ENCODE measurements at regions not wholly inside any gene's neighbourhood (a gene's known extent, or its start where the extent isn't known, plus 50 kb on each side); places are given as distances from the start of the nearest gene placed in this dataset.
"Not testable (repeated sequence)": the region's sequence is repeated elsewhere in the genome, so short reads cannot be mapped to it uniquely, and the experiment has no call there.

DNA sequence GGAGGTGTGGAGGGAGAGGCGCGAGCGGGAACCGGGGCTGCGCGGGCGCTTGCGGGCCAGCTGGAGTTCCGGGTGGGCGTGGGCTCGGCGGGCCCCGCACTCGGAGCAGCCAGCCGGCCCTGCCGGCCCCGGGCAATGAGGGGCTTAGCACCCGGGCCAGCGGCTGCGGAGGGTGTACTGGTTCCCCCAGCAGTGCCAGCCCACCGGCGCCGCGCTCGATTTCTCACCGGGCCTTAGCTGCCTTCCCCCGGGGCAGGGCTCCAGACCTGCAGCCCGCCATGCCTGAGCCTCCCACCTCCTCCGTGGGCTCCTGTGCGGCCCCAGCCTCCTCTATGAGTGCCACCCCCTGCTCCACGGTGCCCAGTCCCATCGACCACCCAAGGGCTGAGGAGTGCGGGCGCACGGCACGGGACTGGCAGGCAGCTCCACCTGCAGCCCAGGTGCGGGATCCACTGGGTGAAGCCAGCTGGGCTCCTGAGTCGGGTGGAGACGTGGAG lies 141.4 kb downstream of the SPRY1 start:
- not testable (repeated sequence) for DNase-seq (ENCODE audit: low read depth in 2 of 2)

DNA sequence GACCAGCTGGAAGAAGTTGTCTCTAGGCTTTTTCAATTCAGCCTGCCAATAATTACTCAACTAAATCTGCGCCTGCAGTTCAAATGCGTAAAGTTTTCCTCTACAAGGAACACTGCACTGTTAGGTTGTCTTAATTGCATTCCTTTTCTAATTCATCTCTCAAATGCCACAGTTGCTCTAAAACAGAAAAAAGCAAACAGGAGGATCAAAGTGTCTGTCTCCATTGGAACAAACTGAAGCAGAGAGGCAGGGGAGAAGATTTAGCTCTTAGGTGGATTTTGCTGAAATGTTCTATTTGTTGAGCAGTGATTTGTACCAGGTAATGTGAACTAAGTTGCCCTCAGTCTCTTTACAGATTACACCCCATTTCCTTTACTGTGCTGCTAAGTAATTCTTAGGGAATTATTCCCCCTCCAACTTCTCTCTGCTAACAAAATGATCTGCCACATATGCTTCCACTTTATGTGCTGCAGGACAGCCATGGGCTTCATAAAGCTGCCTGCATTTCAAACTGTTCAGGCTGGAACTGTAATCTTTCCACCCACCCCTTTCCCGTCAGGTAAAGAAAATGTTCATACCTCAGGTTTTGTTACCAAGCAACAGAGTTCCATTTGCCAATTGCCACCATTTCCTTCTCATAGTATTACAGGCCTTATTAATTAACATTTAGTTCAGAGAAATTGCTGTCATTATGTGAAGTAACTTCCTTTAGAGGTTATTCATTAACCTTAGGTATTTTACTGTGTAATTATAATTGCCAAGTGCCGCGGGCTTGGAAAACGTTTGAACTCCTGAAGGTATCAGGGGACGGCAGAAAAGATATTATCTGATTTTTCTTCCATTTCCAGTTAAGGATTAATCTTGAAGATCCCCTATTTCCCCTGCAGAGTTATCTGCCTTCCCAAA lies 149.3 kb downstream of the SPRY1 start:
- no peak for DNase-seq (ENCODE audit: low read depth in 2 of 2)

DNA sequence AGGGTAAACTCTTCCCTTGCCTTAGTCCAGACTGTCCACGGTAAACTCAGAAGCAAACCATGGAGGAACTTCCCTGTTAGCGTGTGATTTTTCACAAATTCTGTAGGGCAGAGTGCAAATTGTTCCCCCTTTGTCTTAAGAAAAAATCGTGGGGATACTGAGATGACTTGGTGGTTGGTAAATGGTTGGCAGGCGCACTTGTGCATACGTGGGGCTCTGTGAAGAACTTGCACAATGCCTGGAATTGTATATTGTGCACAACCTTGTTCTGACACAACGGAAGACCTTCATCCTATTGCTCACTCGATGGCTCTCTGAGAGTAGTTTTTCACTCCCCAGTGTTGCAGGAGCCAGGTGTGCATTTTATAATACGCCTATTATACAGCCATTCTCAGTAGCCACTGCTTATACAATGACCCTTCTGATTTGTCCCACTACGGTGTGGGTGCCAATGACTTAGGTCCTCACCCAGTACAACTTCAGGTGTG lies 150.0 kb downstream of the SPRY1 start:
- DNase-seq (ENCODE audit: low read depth in 2 of 2) = no peak

DNA sequence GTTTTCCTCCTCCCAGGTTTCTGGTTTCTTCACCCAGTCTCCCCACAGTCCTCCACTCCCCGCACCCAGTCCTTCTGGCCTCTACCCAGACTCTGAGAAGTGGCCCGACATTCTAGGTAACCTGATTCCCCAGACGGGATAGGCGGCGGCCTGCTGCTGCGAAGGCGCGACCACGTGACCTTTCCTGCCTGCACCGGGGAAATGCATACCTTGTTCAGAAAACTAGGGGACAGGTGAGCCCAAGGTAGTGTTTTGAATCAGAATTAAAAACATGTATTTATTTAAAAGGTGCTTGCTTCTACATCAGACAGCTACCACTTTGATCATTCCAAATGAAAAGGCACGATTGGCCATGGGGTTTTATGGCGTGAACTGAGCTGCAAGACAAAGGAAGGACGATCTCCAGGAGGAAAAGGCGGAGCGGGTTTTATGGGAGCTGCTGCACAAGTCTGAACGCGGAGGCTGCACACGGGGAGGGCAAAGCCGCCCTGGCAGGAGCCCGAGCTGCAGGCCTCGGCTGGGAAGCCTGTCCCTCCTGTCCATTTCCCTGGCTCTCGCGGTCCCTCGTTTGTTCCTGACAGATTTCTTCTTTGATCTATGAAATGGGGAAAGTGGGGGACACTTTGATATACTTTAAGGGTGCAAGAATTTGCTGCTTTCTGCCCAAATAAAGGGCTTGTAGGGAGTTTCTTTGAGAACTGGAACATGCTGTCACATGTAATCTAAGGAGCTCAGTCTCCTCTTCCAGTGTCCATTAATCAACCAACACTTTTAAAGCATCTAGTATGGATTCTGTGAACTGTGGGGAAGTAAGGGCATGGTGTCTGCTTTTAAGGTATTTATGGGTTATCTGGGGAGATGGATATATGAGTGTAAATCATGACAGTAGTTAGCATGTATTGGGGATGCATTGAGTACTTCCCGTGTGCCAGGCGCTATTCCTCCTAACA lies 150.9 kb downstream of the SPRY1 start:
- no peak for DNase-seq (ENCODE audit: low read depth in 2 of 2)

DNA sequence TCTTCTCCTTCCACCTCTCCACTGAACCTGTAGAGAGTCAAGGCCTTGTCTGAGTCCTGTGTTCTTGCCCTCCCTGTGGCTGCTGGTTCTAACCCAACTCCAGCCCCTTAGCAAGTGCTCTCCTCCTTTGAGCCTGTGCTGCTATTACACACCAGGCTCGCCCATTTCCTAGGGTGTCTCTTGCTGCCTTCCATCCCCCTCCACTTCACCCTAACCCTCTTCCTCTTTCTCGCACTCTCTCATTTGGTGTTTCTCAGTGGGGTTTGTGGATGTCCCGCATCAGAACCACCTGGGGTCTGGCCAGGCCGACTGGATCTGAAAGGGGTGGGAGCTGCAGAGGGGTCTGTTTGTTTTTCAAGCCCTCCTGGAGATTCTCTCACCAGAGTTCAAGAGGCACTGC lies 156.7 kb downstream of the SPRY1 start:
- no peak for DNase-seq (ENCODE audit: low read depth in 2 of 2)

DNA sequence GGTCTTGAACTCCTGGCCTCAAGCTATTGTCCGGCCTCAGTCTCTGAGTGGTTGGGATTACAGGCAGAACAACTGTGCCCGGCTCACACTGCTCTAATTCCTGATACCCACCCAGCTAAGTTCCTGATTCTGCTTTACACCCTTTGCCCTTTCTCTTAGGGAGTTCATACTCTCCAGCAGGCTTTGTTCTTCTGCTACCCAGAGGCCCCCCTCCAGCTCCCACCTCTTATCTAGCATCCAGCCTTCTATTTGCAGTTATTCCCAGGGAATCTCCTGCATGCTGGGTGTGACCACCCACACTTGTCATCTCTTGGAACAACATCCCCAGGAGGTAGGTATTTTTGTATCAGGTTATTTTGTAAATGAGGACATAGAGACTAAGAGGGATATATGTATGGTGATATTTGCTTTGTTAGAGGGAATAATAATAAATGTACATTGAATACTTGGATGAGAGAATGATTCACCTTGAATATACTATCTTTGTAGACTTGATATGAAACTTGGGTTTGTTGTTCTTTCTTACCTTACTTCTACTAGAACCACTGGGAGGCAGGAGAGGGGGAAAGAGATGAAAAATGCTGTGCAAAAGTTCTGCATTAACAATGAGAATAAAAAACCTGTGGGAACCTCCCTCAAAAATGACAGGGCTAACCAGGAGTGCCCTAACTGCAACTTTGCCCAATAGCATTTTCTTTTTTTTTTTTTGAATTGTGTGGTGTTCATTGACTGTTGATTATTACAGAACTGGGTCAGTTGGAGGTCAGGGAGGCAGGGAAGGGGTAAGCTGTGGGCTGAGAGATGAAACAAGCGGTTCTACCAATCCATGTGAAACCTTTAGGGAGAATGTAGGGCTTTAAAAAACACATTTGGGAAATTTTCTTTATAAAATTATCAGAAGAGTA lies 157.4 kb downstream of the SPRY1 start:
- no peak for DNase-seq (ENCODE audit: low read depth in 2 of 2)

DNA sequence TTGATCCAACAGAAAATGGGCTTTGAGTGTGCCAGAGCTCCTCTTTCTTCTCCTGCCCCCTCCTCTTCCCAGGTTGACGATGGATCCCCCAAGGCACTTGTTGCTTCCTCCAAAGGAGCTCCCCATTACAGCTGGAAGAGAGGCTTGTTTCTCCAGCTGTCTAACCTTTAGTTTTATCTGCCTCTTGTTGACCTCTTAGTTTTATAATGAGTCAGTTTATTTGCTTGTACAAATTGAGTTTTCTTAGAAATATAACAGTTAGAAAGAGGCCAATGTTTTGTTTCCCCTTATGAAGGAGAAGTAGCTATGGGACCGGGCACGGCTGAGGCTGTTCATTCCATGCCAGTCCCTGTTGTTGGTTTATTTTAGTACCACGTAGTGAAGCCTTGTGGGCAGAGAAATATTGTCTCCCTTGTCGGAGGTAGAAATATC lies 158.2 kb downstream of the SPRY1 start:
- DNase-seq (ENCODE audit: low read depth in 2 of 2) = no peak

DNA sequence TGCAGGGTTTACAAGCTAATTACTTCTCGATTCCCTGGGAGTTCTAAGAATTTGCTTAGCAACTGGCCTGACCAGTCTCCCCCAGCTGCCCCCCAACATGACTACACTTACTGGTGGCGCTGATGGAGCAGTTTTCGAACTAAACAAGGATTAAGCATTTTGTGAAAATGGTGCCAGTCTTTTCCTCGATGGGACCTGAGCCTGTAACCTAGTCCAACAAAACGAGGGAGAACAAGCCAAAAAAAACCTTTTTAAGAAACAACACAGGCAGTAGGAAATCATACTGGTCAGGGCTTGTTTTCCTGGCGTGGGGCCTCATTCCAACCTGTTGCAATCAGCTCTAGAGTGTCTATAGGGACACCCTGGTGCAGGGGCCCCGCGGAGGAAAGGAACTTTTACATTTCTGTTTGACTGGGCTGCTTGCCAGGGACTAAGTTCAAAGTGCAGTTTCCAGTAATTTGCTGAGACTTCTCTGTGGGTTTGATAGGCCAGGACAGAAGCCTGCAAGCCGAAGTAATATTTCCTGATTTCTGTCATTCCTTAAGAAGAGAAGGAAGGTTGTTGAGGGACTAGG lies 158.7 kb downstream of the SPRY1 start:
- no peak for DNase-seq (ENCODE audit: low read depth in 2 of 2)

DNA sequence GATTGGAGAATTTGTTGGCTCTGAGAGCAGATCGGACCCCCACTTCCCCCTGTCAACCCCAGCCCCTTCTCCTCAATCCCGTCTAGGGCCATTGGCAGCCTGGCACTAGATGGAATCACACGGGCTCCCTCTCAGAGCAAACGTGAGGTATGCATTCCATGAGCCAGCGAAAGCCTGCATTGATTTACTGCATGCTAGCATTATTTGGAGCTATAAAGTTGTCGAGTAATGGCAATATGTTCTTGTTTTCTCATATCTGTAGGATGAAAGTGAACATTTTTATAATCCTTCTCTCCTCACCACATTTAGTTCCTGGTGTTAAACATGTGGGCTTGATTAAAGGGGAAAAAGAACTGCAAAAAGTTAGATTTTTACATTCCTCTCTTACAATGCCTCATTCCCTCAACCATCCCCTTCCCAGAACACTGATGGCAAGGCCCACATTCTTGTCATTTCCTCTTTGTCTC lies 159.2 kb downstream of the SPRY1 start:
- DNase-seq (ENCODE audit: low read depth in 2 of 2) = no peak

DNA sequence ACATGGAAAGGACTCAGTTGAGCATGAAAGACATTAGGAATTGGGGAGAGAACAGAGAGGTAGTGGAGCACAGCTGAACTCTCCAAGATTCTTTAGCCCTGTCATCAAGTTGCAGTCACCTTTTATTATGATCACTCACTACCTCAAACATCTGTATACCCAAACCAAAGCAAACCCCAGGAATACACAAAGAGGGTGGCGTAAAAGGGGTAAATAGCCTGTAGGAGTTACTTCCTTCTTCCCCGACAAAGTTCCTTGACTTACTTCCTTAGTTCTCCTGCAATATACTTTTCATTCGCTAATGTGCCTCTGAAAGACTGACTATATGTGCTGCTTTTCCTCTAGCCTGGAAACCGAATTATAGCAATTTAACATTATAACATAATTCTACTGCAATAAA lies 159.9 kb downstream of the SPRY1 start:
- no peak for DNase-seq (ENCODE audit: low read depth in 2 of 2)

DNA sequence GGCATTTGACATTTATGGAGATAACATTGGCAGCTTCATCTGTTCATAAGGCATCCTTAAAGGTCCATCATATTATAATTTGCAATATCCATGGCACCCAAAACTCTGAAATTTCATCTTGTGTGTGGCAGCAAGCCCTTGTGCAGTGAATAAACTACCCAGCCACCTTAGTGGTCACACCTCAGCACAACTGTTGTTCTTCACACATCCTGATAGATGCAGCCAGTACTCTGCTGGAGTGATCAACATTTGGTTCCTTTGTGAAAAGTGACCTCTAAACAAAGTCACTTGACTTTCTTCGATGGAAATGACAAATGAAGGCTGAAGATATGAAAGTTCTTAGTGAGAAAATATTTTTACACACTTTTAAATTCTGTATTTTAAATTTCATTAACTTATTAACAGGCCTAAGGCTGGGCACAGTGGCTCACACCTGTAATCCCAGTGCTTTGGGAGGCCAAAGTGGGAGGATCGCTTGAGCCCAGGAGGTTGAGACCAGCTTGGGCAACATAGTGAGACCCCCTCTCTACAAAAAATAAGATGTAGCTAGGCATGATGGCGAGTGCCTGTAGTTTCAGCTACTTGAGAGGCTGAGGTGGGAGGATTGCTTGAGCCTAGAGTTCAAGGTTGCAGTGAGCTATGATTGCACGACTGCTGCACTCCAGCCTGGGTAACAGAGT lies 161.4 kb downstream of the SPRY1 start:
- DNase-seq (ENCODE audit: low read depth in 2 of 2) = no peak

DNA sequence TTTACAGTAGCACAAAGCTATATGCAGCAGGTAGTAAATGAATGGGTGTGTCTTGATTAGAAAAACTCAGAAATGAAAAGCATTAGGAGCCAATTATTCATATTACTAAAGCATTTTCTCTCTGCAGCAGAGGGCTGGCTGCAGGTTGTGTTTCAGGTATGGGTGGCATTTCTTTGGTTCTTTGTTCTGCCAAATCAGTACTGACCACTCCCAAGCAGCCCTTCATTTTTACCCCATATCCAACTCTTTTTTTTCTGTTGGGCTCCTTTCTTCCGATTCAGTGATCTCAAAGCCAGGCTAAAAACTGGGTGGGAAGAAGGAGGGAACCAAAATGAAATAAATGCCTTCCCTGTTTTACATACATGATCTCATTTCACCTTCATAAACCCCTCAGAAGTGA lies 162.3 kb downstream of the SPRY1 start:
- no peak for DNase-seq (ENCODE audit: low read depth in 2 of 2)

DNA sequence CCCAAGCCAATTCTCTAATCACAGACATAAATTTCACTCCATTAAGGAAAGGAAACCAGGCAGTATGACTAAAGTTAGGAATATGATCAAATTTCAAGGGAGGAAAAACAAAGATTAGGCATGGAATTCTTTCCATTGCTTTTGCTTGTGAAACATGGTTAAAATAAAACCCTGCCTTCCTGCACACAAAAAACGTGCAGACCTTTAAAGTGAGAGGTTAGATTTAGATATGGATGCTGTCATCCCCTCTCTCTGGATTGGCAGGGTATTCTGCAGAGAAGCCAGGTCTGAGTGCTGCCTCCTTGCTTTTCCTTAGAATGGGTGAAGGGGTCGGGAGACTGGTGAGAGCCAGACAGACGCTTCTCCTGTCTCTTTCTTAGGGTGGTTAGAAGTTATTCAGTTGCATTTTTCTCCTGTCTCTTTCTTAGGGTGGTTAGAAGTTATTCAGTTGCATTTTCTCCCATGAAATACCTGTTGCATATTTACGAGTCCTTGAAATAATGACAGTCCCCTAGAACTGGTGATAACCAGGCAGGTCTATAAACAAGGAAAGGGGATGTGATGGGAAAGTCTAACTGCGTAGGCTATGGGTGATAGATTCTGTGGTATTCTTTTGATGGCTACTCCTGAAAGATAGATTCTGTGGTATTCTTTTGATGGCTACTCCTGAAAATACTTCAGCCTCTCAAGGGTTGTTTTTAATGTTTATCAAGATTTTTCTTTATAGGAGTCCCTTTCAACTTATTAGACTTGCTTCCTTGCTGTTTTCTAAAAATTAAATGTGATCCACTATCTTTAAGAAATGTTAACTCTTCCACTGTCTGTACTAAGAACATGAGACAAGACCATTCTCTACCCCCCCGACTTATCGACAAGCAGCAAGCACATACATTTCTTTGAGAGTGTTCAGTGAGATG lies 163.6 kb downstream of the SPRY1 start:
- DNase-seq (ENCODE audit: low read depth in 2 of 2) = no peak

DNA sequence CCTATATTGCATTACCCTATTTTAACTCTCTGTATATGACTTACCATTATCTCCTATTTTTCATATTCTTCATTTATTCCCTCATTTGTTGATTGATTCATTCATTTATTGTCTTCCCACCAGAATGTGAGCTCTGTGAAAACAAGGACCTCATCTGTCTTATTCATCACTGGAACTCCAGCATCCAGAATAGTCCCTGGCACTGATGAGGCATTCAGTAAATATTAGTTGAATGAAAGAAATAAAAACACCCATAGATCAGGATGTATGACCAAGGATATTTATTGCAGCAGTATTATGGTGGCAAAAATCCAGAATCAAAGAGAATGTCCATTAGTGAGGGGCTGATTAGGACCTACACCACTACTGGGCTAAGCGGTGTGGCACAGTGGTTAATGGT lies 164.9 kb downstream of the SPRY1 start:
- no peak for DNase-seq (ENCODE audit: low read depth in 2 of 2)

DNA sequence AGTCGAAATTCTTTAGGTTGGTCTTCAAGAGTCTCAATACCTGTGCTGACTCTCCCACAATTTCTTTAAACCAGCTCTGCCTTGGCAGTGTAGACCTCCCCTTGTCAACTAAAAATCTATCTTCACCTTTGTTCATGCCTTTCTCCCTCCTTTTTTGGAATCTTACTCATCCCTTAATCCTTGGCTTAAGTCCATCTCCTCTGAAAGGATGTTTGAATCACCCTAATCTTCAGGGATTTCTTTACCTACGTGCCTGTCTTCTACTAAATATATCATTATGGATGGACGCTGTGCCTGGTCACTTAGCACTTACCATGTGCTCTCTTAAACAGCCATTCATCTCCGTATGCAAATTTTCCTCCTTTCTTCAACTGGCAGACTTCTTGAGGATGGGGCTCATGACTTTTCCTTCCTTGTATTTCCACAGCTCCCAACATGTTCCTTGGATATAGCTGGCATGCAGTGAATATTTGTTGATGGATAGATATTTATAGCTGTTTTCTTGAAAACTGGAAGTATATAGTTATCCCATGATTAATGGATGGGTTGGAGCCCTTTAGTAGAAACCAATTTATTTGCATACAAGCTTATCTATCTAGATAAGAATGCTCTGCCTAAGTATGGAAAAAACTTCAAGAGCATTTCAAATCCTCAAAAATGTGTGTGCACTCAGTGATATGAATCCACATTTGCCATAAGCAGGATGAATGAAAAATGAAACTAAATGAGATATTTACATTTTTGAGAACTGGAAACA lies 166.6 kb downstream of the SPRY1 start:
- no peak for DNase-seq (ENCODE audit: low read depth in 2 of 2)

DNA sequence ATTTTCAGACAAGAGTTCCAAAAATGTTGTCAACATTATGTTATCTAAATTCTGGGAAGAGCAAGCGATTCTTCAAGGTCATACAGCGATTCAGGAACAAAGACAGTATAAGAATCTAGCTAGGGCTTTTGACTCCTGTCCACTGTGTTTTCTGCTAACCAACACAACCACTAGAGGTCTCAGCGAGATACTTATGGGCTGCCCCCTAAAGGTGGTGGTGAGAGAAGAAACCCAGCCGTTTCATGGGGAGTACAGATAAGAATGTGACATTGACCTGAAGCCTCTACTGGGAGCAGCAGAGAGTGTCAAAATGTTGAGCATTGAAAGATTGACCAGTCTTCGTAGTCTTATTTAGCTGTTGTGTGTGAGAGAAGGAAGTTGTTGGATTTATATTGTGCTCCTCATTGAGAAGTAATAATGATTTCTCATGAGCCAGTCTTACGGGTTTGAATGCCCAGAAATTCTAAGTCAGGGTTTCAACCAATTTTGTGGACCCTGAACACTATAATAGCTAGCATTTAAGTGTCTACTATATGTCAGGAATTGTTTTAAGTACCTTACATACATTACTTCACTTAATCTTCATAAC lies 168.3 kb downstream of the SPRY1 start:
- peak in 1 of 2 donors; percentile 7 for DNase-seq (ENCODE audit: low read depth in 2 of 2)

DNA sequence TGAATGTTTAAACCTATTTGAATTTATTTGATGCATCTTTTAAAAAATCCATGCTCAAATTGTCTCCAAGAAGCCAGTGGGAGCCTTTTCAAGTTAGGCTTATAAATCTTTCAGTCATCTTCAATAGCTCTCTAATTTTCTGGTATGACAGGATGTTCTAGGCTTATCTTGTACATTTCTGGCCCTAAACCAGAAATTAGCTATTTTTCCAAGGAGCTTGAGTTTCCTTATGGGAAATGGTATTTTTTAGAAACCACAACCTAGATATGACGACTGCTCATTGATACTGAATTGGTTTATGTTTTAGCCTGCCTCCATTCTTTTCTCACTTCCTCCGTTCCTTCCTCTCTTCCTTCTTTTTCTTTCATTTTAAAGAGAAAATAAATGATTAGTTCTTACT lies 172.3 kb downstream of the SPRY1 start:
- DNase-seq (ENCODE audit: low read depth in 2 of 2) = no peak

DNA sequence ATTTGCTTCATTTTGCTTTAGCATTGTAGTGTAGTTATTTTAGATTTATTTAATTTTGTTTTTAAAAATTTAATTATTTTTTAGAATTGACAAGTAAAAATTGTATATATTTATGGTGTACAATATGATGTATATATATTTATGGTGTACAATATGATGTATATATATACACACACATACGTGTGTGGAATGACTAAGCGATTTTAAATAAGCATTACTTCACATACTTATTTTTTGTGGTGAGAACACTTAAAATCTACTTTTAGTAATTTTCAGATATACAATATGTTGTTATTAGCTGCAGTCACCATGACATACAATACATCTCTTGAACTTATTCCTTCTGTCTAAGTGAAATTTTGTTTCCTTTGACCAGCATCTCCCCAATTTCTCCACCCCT lies 172.9 kb downstream of the SPRY1 start:
- DNase-seq (ENCODE audit: low read depth in 2 of 2) = no peak

Data from stimulated activated CD4-positive, alpha-beta T cell treated with anti-CD3 and anti-CD28 coated beads, Interleukin-1b, Interleukin-23, amount 100 ng/mL, for 1 hour (primary cell).